ENCODE measurements at regions not wholly inside any gene's neighbourhood (a gene's known extent, or its start where the extent isn't known, plus 50 kb on each side); places are given as distances from the start of the nearest gene placed in this dataset.

DNA sequence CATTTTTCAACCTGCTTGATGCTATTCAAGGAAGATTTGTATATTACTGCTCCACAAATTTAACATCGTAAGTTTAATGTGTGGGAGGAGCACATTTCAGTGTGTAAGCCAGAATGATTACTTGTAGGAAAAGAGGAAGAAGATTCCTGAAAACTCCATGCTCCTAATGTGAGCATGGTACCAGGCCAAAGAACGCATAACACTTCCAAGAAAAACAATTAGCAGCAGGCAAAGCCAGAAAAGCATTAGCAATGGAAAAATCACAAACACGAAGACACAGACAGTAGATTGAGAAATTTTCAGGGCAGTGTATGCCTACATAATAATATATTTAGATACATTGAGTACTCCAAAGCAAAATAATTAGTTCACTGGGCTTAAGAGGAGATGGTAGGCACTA lies 96.6 kb upstream of the CBLB start:
- Mint-ChIP-seq H3K27me3 (ENCODE audit: low read depth, poor library complexity) (peaks cover 2% of the 10 kb centered on the region), H3K4me1 (peaks cover 5% of the 10 kb centered on the region), H3K9me3 (no peaks in the 10 kb centered on the region), H3K36me3 (ENCODE audit: low read depth) (no peaks in the 10 kb centered on the region), H3K4me3 (no peak overlapping the region), H3K27ac (peak overlapping the region; percentile 60)
- TF ChIP-seq, protein P1, sequence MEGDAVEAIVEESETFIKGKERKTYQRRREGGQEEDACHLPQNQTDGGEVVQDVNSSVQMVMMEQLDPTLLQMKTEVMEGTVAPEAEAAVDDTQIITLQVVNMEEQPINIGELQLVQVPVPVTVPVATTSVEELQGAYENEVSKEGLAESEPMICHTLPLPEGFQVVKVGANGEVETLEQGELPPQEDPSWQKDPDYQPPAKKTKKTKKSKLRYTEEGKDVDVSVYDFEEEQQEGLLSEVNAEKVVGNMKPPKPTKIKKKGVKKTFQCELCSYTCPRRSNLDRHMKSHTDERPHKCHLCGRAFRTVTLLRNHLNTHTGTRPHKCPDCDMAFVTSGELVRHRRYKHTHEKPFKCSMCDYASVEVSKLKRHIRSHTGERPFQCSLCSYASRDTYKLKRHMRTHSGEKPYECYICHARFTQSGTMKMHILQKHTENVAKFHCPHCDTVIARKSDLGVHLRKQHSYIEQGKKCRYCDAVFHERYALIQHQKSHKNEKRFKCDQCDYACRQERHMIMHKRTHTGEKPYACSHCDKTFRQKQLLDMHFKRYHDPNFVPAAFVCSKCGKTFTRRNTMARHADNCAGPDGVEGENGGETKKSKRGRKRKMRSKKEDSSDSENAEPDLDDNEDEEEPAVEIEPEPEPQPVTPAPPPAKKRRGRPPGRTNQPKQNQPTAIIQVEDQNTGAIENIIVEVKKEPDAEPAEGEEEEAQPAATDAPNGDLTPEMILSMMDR (IDR thresholded peaks at IDR 0.05): no peak
- DNase-seq: no peak

DNA sequence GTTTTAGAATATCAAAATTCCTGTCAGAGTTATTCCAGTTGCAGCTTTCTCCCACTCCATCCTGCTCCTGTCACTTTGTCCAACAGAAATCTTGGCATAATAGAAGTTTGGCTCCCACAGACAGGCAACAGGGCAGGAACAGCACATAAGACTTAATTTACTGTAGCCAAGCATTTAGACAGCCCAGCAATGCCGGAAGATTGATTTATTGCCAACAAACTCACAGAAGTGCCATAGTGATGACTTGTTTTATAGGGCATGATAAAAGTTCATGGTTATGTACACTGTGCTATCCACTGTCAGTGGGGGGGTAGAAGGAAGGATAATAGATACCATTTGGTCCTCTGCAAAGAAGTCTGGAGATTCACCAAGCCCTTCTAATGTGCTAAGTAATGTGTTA lies 98.3 kb upstream of the CBLB start:
- H3K27me3 Mint-ChIP-seq (ENCODE audit: low read depth, poor library complexity): peaks cover 2% of the 10 kb centered on the region
- TF ChIP-seq, protein P1 (IDR thresholded peaks at IDR 0.05): no peak

DNA sequence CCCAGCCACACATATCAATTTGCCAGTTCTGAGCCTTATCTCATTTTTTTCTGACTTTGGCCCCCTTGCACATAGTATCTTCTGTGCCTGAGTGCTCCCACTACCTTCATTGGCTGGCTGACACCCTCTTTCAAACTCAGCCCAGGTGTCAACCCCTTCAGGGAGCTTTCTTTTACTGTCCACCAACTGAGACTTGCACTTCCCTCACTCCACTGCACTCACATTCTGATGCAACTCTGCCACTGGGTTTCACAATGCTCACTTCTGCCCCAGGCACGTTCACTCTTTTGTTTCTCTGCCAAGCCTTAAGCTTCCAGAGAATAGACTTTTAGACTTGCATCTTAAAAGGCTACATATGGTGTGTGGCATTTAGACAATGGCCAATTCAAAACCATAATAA lies 101.5 kb upstream of the CBLB start:
- peaks cover 5% of the 10 kb centered on the region for H3K4me1 Mint-ChIP-seq
- TF ChIP-seq, protein P1 (IDR thresholded peaks at IDR 0.05): no peak
- no peak overlapping the region for H3K27ac Mint-ChIP-seq
- H3K4me3 Mint-ChIP-seq: no peak overlapping the region
- peaks cover 2% of the 10 kb centered on the region for H3K27me3 Mint-ChIP-seq (ENCODE audit: low read depth, poor library complexity)
- no peak for DNase-seq
- peaks cover 17% of the 10 kb centered on the region for H3K36me3 Mint-ChIP-seq (ENCODE audit: low read depth)
- H3K9me3 Mint-ChIP-seq: peaks cover 19% of the 10 kb centered on the region

More for the DNA sequence above, 98.3 kb upstream of the CBLB start:
- DNase-seq: no peak
- Mint-ChIP-seq H3K4me1 (peaks cover 5% of the 10 kb centered on the region), H3K27ac (no peak overlapping the region), H3K4me3 (no peak overlapping the region), H3K36me3 (ENCODE audit: low read depth) (peaks cover 15% of the 10 kb centered on the region), H3K9me3 (peaks cover 15% of the 10 kb centered on the region)

DNA sequence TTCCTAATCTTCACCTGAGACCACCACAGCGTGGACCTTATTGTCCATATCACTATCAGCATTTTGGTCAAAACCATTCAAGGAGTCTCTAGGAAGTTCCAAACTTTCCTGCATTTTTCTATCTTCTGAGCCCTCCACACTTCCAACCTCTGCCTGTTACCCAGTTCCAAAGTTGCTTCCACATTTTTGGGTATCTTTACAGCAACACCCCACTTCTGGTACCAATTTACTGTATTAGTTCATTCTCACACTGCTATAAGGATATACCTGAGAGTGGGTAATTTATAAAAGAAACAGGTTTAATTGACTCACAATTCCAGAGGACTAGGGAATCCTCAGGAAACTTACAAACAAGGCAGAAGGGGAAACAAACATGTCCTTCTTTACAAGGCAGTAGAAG lies 103.3 kb upstream of the CBLB start:
- H3K27me3 Mint-ChIP-seq (ENCODE audit: low read depth, poor library complexity): peaks cover 2% of the 10 kb centered on the region
- DNase-seq: no peak
- H3K27ac Mint-ChIP-seq: no peak overlapping the region
- TF ChIP-seq, protein P1 (IDR thresholded peaks at IDR 0.05): no peak
- H3K4me3 Mint-ChIP-seq: no peak overlapping the region
- peaks cover 17% of the 10 kb centered on the region for H3K36me3 Mint-ChIP-seq (ENCODE audit: low read depth)
- H3K4me1 Mint-ChIP-seq: peaks cover 2% of the 10 kb centered on the region
- H3K9me3 Mint-ChIP-seq: peaks cover 19% of the 10 kb centered on the region

DNA sequence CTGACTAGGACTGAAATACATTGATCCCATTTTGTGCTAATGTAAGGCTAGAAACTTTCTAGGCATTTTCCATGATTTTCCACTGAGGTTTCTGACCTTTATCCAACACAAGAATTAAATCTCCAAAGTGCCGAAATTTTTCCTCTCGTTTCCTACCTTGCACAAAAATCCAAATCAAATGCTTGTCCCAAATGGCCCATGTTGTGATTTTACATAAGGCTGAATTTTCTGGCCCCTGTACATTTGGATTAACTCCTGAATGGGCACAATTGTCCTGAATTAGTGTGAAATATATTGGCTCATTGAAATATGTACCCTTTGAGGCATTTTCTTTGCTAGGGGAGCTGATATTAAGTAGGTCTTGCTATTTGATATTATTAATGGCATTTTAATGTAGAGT lies 105.6 kb upstream of the CBLB start:
- TF ChIP-seq, protein P1 (IDR thresholded peaks at IDR 0.05): no peak
- DNase-seq: no peak
- Mint-ChIP-seq H3K4me1 (no peaks in the 10 kb centered on the region), H3K9me3 (peaks cover 19% of the 10 kb centered on the region), H3K36me3 (ENCODE audit: low read depth) (peaks cover 17% of the 10 kb centered on the region), H3K27me3 (ENCODE audit: low read depth, poor library complexity) (peaks cover 4% of the 10 kb centered on the region), H3K4me3 (no peak overlapping the region), H3K27ac (no peak overlapping the region)

DNA sequence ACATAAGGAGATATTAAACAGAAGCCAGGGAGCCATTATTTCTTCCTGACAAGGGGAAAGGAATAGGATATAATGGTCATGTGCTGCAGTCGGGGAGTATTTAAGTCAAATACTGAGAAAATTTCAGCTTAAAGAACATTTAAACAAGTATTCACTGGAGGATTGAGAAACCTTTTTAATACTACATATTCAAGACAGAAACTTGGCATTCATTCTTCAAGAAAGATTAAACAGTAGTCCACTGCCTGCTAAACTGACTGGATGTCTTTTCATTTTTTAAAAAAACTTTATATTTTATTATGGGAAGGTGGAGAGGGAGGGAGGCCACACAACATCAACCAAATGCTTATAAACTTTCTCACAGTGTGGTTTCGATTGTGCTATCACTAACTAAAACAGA lies 107.4 kb upstream of the CBLB start:
- Mint-ChIP-seq H3K9me3 (peaks cover 13% of the 10 kb centered on the region), H3K4me1 (no peaks in the 10 kb centered on the region), H3K27me3 (ENCODE audit: low read depth, poor library complexity) (peaks cover 4% of the 10 kb centered on the region), H3K36me3 (ENCODE audit: low read depth) (peaks cover 11% of the 10 kb centered on the region), H3K27ac (no peak overlapping the region), H3K4me3 (no peak overlapping the region)
- DNase-seq: no peak
- TF ChIP-seq, protein P1 (IDR thresholded peaks at IDR 0.05): no peak
